Psoas muscle (tissue), 7 donors: ENCODE measurements at regions not wholly inside any gene's neighbourhood (a gene's known extent, or its start where the extent isn't known, plus 50 kb on each side); places are given as distances from the start of the nearest gene placed in this dataset.

Experiments used
- ATAC-seq, 4 donors: fragments of 200-7000 bp; cut with Tn5 transposase; one replicate each; pipeline ENCODE4 v1.9.1; 2020; ENCODE audit warnings: moderate library complexity in 3 of 4, mild to moderate bottlenecking in 2 of 4
- DNase-seq, 2 donors: peaks; one replicate each; pipeline ENCODE4 v3.0.0-alpha.2; 2020
- H3K27ac ChIP-seq: fragments of 200-600 bp; one replicate; pipeline ENCODE4 v1.8.0; 2022
- H3K27me3 ChIP-seq, 3 donors: fragments of 200-600 bp in 1 of 3; one replicate each; pipeline versions ENCODE4 v1.6.1 to v1.8.0; 2013 to 2022; ENCODE audit warnings: low read length in 2 of 3, mild to moderate bottlenecking in 2 of 3, moderate library complexity in 1 of 3; ENCODE audit not compliant: insufficient read depth in 3 of 3
- H3K36me3 ChIP-seq, 2 donors: fragments of 200-600 bp in 1 of 2; one replicate each; pipeline versions ENCODE4 v1.6.1 to v1.8.0; 2013 to 2022; ENCODE audit warnings: low read depth in 1 of 2, mild to moderate bottlenecking in 1 of 2, moderate library complexity in 1 of 2; ENCODE audit not compliant: insufficient read depth in 1 of 2
- H3K4me1 ChIP-seq: fragments of 200-600 bp; one replicate; pipeline ENCODE4 v1.8.0; 2022
- H3K4me3 ChIP-seq: fragments of 200-600 bp; one replicate; pipeline ENCODE4 v1.8.0; 2022; ENCODE audit warnings: mild to moderate bottlenecking
- H3K9me3 ChIP-seq: fragments of 200-600 bp; one replicate; pipeline ENCODE4 v1.8.0; 2022
- whole genome bisulfite sequencing, 3 donors: extraction: QIAGEN DNeasy Blood & Tissue Kit; methylation state at CpG; one replicate each; pipeline versions ENCODE4 v1.1.6 to v1.1.7; 2013; 5-methylcytosine and 5-hydroxymethylcytosine counted together
- intact Hi-C, 2 donors: fragments of 100-400 bp; cut with DNase I; formaldehyde crosslinking; loops; one replicate each; pipeline versions ENCODE4 v1.11.0 to v1.14.2; 2022
- TF ChIP-seq, protein P1 (sequence below): fragments of 200-600 bp; IDR thresholded peaks from one replicate; pipeline ENCODE4 v1.8.0; 2022; ENCODE audit warnings: antibody characterized with exemption
- donor health status: healthy with polysubstance abuse.
- donor health status: DM: no; HTN: no; CAD: no; lungs with moderate emphysema.
- donor health status: Bipolar disorder and iron deficiency.
- donor health status: healthy.
- donor health status: DM: yes; HTN: yes; CAD: no.
- donor health status: DM: no; HTN: no; CAD: no.
- donor health status: DM: yes; HTN: yes; CAD: no.

- H3K27ac ChIP-seq = peak overlapping the region; percentile 36
- peaks cover 6% of the 10 kb centered on the region for H3K4me1 ChIP-seq
These were observed 230.0 kb downstream of the ALDH8A1 start for GRCh38 chr6:134719911-134720310.

GRCh38 chr6:134719286-134719685 lies 230.6 kb downstream of the ALDH8A1 start:
- H3K27ac ChIP-seq = no peak overlapping the region
- no peak overlapping the region for H3K4me3 ChIP-seq
- H3K36me3 ChIP-seq = no peaks in the 10 kb centered on the region
- H3K4me1 ChIP-seq = peaks cover 6% of the 10 kb centered on the region
- ATAC-seq = no peak
- WGBS, 3 donors = 75 to 79% (median 77%) methylated on average over 6 of the region's 6 CpGs
- DNase-seq = no peak
- no peaks in the 10 kb centered on the region for H3K27me3 ChIP-seq
- H3K9me3 ChIP-seq = no peaks in the 10 kb centered on the region
- TF ChIP-seq, protein P1, sequence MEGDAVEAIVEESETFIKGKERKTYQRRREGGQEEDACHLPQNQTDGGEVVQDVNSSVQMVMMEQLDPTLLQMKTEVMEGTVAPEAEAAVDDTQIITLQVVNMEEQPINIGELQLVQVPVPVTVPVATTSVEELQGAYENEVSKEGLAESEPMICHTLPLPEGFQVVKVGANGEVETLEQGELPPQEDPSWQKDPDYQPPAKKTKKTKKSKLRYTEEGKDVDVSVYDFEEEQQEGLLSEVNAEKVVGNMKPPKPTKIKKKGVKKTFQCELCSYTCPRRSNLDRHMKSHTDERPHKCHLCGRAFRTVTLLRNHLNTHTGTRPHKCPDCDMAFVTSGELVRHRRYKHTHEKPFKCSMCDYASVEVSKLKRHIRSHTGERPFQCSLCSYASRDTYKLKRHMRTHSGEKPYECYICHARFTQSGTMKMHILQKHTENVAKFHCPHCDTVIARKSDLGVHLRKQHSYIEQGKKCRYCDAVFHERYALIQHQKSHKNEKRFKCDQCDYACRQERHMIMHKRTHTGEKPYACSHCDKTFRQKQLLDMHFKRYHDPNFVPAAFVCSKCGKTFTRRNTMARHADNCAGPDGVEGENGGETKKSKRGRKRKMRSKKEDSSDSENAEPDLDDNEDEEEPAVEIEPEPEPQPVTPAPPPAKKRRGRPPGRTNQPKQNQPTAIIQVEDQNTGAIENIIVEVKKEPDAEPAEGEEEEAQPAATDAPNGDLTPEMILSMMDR = no peak
- intact Hi-C loops = no loop called here

More at GRCh38 chr6:134719911-134720310, 230.0 kb downstream of the ALDH8A1 start:
- ATAC-seq (no peak), DNase-seq (no peak)
- 65 to 75% (median 70%) methylated on average over 2 of the region's 2 CpGs for WGBS, 3 donors
- Histone ChIP-seq H3K36me3 (no peaks in the 10 kb centered on the region), H3K9me3 (no peaks in the 10 kb centered on the region), H3K4me3 (no peak overlapping the region), H3K27me3 (no peaks in the 10 kb centered on the region)
- intact Hi-C loops = no loop called here
- TF ChIP-seq, protein P1 = no peak

GRCh38 chr6:134714679-134715078 lies 235.2 kb downstream of the ALDH8A1 start:
- ATAC-seq = peak in 2 of 4 donors; percentile 21 to 38
- H3K27ac ChIP-seq = no peak overlapping the region
- no peaks in the 10 kb centered on the region for H3K36me3 ChIP-seq
- intact Hi-C loops = no loop called here
- TF ChIP-seq, protein P1 = no peak
- 59 to 62% (median 61%) methylated on average over 8 of the region's 8 CpGs for WGBS, 3 donors
- H3K4me3 ChIP-seq = no peak overlapping the region
- peaks cover under 1% of the 10 kb centered on the region for H3K4me1 ChIP-seq
- no peaks in the 10 kb centered on the region for H3K27me3 ChIP-seq
- H3K9me3 ChIP-seq = no peaks in the 10 kb centered on the region
- DNase-seq = peak in 1 of 2 donors; percentile 23

- Histone ChIP-seq H3K27me3 (no peaks in the 10 kb centered on the region), H3K4me3 (no peak overlapping the region), H3K36me3 (no peaks in the 10 kb centered on the region), H3K27ac (no peak overlapping the region), H3K4me1 (no peaks in the 10 kb centered on the region), H3K9me3 (no peaks in the 10 kb centered on the region)
- ATAC-seq = peak in 1 of 4 donors; percentile 58
- TF ChIP-seq, protein P1 = no peak
- intact Hi-C loops = no loop called here
- DNase-seq = no peak
- 50 to 55% (median 54%) methylated on average over 4 of the region's 4 CpGs for WGBS, 3 donors
These were observed 235.8 kb downstream of the ALDH8A1 start for GRCh38 chr6:134714113-134714512.

DNA sequence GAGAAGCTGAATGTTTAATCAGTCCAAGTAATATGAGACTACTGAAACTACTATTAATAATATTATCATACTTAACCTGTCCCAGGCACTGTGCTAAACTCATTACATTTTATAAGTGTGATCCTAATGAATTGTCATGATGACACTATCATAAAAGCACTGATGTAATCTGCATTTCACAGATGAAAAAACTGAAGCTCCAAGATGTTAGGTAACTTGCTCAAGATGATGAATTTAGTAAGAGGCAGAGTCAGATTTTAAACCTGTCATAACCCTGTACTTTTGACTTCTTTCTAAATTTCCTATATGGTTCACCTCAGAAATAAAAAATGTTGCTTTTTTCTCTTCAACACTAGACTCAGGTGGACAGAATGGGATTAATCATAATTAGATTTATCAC lies 237.6 kb downstream of the ALDH8A1 start:
- no peak overlapping the region for H3K27ac ChIP-seq
- H3K9me3 ChIP-seq = no peaks in the 10 kb centered on the region
- no peaks in the 10 kb centered on the region for H3K36me3 ChIP-seq
- no peak for DNase-seq
- TF ChIP-seq, protein P1 = no peak
- no peaks in the 10 kb centered on the region for H3K27me3 ChIP-seq
- H3K4me3 ChIP-seq = no peak overlapping the region
- H3K4me1 ChIP-seq = no peaks in the 10 kb centered on the region
- no peak for ATAC-seq
- intact Hi-C loops = no loop called here
